Esophagus muscularis mucosa (tissue), 4 donors: ENCODE measurements at regions not wholly inside any gene's neighbourhood (a gene's known extent, or its start where the extent isn't known, plus 50 kb on each side); places are given as distances from the start of the nearest gene placed in this dataset.

Experiments
- DNase-seq: peaks from one replicate; pipeline ENCODE4 v3.0.0-alpha.2; 2017; ENCODE audit errors: extremely low spot score
- H3K27ac ChIP-seq, 4 donors: fragments of 200-600 bp; sonication (generic); replicated peaks in 1 of 4; 1 replicate in 3 of 4; 2 replicates in 1 of 4; pipeline ENCODE4 v1.5.1; 2016 to 2019; ENCODE audit warnings: mild to moderate bottlenecking in 1 of 4
- H3K27me3 ChIP-seq, 4 donors: fragments of 200-600 bp; sonication (generic); one replicate each; pipeline versions ENCODE4 v1.5.1 to v1.6.0; 2016 to 2019
- H3K36me3 ChIP-seq, 4 donors: fragments of 200-600 bp; sonication (generic); one replicate each; pipeline ENCODE4 v1.5.1; 2016 to 2019
- H3K4me1 ChIP-seq, 4 donors: fragments of 200-600 bp; sonication (generic); one replicate each; pipeline ENCODE4 v1.5.1; 2016 to 2019
- H3K4me3 ChIP-seq, 4 donors: fragments of 200-600 bp; sonication (generic); 1 replicate in 2 of 4; 2 replicates in 2 of 4; pipeline ENCODE4 v1.5.1; 2016 to 2019; ENCODE audit warnings: mild to moderate bottlenecking in 4 of 4, moderate library complexity in 1 of 4
- H3K9me3 ChIP-seq, 4 donors: fragments of 200-600 bp; sonication (generic); 1 replicate in 3 of 4; 2 replicates in 1 of 4; pipeline ENCODE4 v1.5.1; 2016 to 2019
- EP300 ChIP-seq: sonication (generic); formaldehyde crosslinking; IDR thresholded peaks from one replicate; pipeline ENCODE4 v1.6.1; 2017; ENCODE audit warnings: antibody characterized with exemption
- POLR2A ChIP-seq: fragments of 450-650 bp; IDR thresholded peaks from one replicate; pipeline ENCODE4 v1.6.1; 2017; ENCODE audit warnings: antibody characterized with exemption, moderate library complexity, mild to moderate bottlenecking, low read depth
- POLR2AphosphoS5 ChIP-seq, 2 donors: sonication (generic); formaldehyde crosslinking; IDR thresholded peaks; one replicate each; pipeline ENCODE4 v1.6.1; 2017; ENCODE audit warnings: antibody characterized with exemption in 2 of 2
- WGBS: methylation state at CpG from one replicate; pipeline ENCODE4 v1.1.5; 2018; 5-methylcytosine and 5-hydroxymethylcytosine counted together
- intact Hi-C: fragments of 100-400 bp; cut with DNase I; formaldehyde crosslinking; loops from one replicate; pipeline ENCODE4 v1.15.1; 2023
- TF ChIP-seq, protein P1 (sequence below), 3 experiments: fragments of 200-600 bp in 2 of 3; fragments of 450-650 bp in 1 of 3; sonication (generic) in 2 of 3; IDR thresholded peaks; one replicate each; pipeline ENCODE4 v1.5.1; 2017 to 2019; ENCODE audit warnings: antibody characterized with exemption in 3 of 3, mild to moderate bottlenecking in 2 of 3, moderate library complexity in 1 of 3

DNA sequence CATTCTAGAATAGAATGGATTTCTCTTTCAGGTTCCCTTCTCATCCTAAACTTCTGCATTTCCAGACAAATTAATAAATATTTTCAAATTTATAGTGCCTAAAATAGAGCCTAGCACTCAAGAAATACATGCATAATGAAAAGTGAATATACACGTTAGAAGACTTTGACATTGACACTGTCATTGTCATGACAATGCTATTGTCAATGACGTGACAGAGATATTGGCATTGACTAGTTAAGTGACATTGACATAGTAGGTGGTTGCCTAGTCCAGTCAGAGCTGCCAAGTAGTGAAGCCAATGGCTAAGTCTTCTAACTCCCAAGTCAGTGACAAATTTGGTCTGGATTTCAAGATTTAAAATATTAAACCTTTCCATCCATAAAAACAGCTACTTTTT is 410.5 kb downstream of the LMO4 start:
- no peak for TF ChIP-seq POLR2AphosphoS5 (IDR thresholded peaks at IDR 0.05)
- TF ChIP-seq, protein P1, sequence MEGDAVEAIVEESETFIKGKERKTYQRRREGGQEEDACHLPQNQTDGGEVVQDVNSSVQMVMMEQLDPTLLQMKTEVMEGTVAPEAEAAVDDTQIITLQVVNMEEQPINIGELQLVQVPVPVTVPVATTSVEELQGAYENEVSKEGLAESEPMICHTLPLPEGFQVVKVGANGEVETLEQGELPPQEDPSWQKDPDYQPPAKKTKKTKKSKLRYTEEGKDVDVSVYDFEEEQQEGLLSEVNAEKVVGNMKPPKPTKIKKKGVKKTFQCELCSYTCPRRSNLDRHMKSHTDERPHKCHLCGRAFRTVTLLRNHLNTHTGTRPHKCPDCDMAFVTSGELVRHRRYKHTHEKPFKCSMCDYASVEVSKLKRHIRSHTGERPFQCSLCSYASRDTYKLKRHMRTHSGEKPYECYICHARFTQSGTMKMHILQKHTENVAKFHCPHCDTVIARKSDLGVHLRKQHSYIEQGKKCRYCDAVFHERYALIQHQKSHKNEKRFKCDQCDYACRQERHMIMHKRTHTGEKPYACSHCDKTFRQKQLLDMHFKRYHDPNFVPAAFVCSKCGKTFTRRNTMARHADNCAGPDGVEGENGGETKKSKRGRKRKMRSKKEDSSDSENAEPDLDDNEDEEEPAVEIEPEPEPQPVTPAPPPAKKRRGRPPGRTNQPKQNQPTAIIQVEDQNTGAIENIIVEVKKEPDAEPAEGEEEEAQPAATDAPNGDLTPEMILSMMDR (IDR thresholded peaks at IDR 0.05), result no peak
- TF ChIP-seq EP300, result no peak
- TF ChIP-seq POLR2A, result no peak

DNA sequence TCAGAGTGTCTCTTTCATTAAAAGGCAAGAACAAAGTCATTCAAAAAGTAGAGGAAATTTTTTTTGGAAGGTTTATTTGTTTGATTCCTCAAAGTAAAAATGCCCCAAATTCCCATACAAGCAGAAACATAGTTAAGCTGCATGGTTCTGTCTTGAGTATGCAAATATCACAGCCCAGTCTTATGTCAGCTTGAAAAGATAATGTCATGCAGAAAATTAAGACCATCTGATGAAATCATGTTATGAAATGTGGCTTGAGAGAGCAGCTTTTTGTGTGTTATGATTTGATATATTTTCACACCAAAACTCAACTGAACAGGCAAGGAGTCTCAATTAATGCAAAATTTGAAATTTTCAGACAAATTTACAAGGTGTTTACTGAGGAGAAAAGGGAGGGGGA is 411.0 kb downstream of the LMO4 start:
- no peaks in the 10 kb centered on the region for H3K36me3 ChIP-seq

More for the DNA sequence above, 410.5 kb downstream of the LMO4 start:
- H3K27ac ChIP-seq, result no peak overlapping the region
- H3K27me3 ChIP-seq, result no peaks in the 10 kb centered on the region
- no peaks in the 10 kb centered on the region for H3K4me1 ChIP-seq
- WGBS, result 90% methylated on average over 2 of the region's 2 CpGs
- H3K4me3 ChIP-seq, result no peak overlapping the region
- H3K36me3 ChIP-seq, result no peaks in the 10 kb centered on the region
- intact Hi-C loops, result no loop called here
- H3K9me3 ChIP-seq, result no peaks in the 10 kb centered on the region
- DNase-seq, result no peak

DNA sequence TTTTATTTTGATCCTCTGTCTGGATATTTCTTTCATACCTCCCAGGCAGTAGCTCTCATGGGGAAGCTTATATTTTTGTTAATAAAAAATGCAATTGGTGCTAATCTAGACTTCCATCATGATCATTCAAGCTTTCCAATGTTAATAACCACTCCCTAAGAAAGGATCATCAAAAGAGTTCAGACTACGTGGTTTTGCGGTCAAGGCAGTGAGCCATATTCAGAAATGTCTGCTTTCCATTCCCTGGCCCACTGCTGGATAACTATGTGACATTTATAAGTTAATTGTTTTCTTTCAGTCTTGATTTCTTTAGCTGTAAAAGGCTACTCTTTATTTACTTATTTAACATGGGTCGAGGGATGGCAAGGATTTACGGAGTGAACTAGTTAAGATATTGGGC is 414.6 kb downstream of the LMO4 start:
- no peaks in the 10 kb centered on the region for H3K27me3 ChIP-seq
- no peak overlapping the region for H3K27ac ChIP-seq
- no peak for TF ChIP-seq POLR2A
- no peak for TF ChIP-seq EP300
- TF ChIP-seq, protein P1 (IDR thresholded peaks at IDR 0.05), result no peak
- TF ChIP-seq POLR2AphosphoS5 (IDR thresholded peaks at IDR 0.05), result no peak
- 85% methylated on average over 4 of the region's 4 CpGs for WGBS
- DNase-seq, result no peak
- intact Hi-C loops, result no loop called here
- no peaks in the 10 kb centered on the region for H3K4me1 ChIP-seq
- H3K9me3 ChIP-seq, result no peaks in the 10 kb centered on the region
- no peaks in the 10 kb centered on the region for H3K36me3 ChIP-seq
- no peak overlapping the region for H3K4me3 ChIP-seq

More for the DNA sequence above, 411.0 kb downstream of the LMO4 start:
- H3K4me1 ChIP-seq, result no peaks in the 10 kb centered on the region
- DNase-seq, result no peak
- intact Hi-C loops, result no loop called here
- no peak overlapping the region for H3K4me3 ChIP-seq
- no peak for TF ChIP-seq POLR2A
- TF ChIP-seq EP300, result no peak
- TF ChIP-seq POLR2AphosphoS5 (IDR thresholded peaks at IDR 0.05), result no peak
- TF ChIP-seq, protein P1 (IDR thresholded peaks at IDR 0.05), result no peak
- no peaks in the 10 kb centered on the region for H3K9me3 ChIP-seq
- H3K27ac ChIP-seq, result no peak overlapping the region
- no peaks in the 10 kb centered on the region for H3K27me3 ChIP-seq

DNA sequence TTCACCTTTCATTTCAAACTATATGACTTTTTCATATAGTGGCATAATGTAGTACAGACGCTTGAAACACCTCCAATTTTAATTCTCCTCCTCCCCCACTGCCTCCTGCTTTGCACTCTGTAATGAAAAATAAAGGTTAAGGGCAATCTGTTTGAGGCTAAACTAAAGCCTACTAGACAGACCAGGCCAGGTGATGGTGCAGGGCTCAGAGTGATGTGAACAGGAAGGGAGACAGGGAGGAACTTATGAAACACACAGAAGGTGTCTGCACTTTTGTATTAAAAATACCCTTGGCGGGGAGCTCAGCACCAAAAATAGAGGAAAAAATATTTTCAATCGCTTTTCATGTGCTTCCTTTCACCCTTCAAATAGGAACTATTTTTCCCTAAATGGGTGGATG is 415.4 kb downstream of the LMO4 start:
- H3K36me3 ChIP-seq, result no peaks in the 10 kb centered on the region
- TF ChIP-seq POLR2AphosphoS5 (IDR thresholded peaks at IDR 0.05) (no peak), EP300 (no peak), POLR2A (no peak)
- TF ChIP-seq, protein P1 (IDR thresholded peaks at IDR 0.05), result no peak
- no peaks in the 10 kb centered on the region for H3K4me1 ChIP-seq
- H3K27me3 ChIP-seq, result no peaks in the 10 kb centered on the region
- DNase-seq, result no peak
- no peaks in the 10 kb centered on the region for H3K9me3 ChIP-seq
- intact Hi-C loops, result no loop called here
- H3K4me3 ChIP-seq, result no peak overlapping the region
- WGBS, result 91% methylated on average over 3 of the region's 3 CpGs
- H3K27ac ChIP-seq, result no peak overlapping the region

DNA sequence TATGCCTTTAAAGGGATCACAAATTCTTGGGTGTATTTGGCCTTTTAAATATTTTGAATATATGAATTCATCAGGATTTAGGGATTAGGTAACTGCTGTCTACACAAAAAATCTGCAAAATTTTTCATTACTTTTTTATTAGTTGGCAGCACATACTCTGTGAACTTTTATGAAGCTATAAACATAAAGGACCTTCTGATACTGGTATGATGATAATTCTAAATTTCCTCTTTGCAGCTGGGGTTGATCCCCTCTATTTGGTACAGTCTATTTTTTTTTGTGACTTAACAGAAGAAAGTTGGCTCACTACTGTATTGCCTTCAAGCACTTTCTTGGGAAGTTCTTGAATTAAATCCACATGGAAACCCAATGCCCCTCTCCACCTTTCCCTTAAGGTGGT is 416.1 kb downstream of the LMO4 start:
- intact Hi-C loops, result no loop called here
- Histone ChIP-seq H3K27ac (no peak overlapping the region), H3K4me3 (no peak overlapping the region), H3K36me3 (no peaks in the 10 kb centered on the region), H3K27me3 (no peaks in the 10 kb centered on the region), H3K4me1 (peaks cover 0 to 5% (median 2%) of the 10 kb centered on the region in 4 donors), H3K9me3 (no peaks in the 10 kb centered on the region)
- DNase-seq, result no peak
- TF ChIP-seq POLR2A (no peak), EP300 (no peak), POLR2AphosphoS5 (IDR thresholded peaks at IDR 0.05) (no peak)
- TF ChIP-seq, protein P1 (IDR thresholded peaks at IDR 0.05), result no peak
